ENCODE measurements at regions not wholly inside any gene's neighbourhood (a gene's known extent, or its start where the extent isn't known, plus 50 kb on each side); places are given as distances from the start of the nearest gene placed in this dataset.

DNA sequence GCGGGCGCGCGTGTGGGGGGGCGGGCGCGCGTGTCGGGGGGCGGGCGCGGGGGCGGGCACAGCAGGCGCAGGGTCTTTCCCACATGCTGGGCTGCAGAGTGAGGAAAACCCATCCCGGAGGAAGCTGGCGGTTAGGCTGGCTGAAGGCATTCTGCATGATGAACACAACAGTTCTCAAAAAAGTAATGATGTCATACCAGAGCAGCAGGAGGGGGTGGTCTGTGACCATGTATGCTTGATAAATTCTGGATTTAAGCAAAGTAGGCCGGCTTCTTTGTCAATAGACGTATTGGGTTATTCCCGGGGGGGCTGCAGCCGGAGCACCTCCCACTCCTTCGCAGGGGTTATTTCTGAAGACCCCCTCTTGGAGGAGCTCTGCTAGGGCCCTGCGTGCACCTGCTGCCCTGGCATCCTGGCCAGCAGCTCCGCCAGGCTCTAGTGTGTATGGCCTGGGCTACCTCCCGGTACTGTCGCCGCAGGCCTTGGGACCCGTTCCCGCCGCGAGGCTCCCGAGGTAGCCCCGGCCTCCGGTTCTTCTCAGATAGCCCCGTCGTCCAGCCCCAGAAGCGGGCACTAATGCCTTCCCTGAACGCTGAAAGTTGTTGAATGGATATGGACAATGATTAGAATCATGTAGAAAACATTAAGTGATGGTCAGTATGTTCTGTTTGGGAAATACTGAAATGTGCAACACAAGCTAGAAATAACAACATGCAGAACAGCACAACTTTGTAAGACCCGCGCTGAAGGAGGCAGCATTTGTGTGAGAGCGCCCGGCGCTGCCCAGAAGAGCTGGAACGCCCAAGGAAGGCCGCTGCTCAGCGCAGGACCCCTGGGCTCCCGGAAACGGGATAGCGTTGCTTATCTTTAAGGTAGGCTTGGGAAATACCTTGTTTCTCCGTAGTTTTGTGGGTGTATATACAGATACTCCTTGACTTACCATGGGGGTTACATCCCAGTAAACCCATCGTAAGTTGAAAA, 101.4 kb upstream of the RAB6C start:
- Histone ChIP-seq H3K9me3 (ENCODE audit: low read depth) (no peaks in the 10 kb centered on the region), H2AFZ (peak overlapping the region; percentile 35), H3K4me1 (ENCODE audit: insufficient read depth) (peaks cover 7% of the 10 kb centered on the region), H3K9me2 (replicated peaks; ENCODE audit: insufficient read depth) (no peaks in the 10 kb centered on the region), H3K79me2 (no peaks in the 10 kb centered on the region), H3K36me3 (replicated peaks; ENCODE audit: insufficient read depth, low read depth) (no peaks in the 10 kb centered on the region), H3K4me3 (peak overlapping the region; percentile 1), H4K20me1 (ENCODE audit: insufficient read depth, poor library complexity, severe bottlenecking) (no peaks in the 10 kb centered on the region), H3K4me2 (peak overlapping the region; percentile 72), H3K27me3 (no peaks in the 10 kb centered on the region), H3K27ac (no peak overlapping the region)
- peak; percentile 22 for DNase-seq (ENCODE audit: low spot score)
- 50% methylated on average over 39 of the region's 50 CpGs for whole genome bisulfite sequencing (ENCODE audit: low lambda C conversion rate, missing lambda C conversion rate)
- TF ChIP-seq, protein P1, sequence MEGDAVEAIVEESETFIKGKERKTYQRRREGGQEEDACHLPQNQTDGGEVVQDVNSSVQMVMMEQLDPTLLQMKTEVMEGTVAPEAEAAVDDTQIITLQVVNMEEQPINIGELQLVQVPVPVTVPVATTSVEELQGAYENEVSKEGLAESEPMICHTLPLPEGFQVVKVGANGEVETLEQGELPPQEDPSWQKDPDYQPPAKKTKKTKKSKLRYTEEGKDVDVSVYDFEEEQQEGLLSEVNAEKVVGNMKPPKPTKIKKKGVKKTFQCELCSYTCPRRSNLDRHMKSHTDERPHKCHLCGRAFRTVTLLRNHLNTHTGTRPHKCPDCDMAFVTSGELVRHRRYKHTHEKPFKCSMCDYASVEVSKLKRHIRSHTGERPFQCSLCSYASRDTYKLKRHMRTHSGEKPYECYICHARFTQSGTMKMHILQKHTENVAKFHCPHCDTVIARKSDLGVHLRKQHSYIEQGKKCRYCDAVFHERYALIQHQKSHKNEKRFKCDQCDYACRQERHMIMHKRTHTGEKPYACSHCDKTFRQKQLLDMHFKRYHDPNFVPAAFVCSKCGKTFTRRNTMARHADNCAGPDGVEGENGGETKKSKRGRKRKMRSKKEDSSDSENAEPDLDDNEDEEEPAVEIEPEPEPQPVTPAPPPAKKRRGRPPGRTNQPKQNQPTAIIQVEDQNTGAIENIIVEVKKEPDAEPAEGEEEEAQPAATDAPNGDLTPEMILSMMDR (IDR thresholded peaks at IDR 0.05; ENCODE audit: poor library complexity) = no peak
- TF ChIP-seq EZH2 (IDR thresholded peaks at IDR 0.05; ENCODE audit: borderline replicate concordance) (no peak), EZH2phosphoT487 (IDR thresholded peaks at IDR 0.05; ENCODE audit: low read depth, severe bottlenecking, unreplicated experiment) (no peak)

DNA sequence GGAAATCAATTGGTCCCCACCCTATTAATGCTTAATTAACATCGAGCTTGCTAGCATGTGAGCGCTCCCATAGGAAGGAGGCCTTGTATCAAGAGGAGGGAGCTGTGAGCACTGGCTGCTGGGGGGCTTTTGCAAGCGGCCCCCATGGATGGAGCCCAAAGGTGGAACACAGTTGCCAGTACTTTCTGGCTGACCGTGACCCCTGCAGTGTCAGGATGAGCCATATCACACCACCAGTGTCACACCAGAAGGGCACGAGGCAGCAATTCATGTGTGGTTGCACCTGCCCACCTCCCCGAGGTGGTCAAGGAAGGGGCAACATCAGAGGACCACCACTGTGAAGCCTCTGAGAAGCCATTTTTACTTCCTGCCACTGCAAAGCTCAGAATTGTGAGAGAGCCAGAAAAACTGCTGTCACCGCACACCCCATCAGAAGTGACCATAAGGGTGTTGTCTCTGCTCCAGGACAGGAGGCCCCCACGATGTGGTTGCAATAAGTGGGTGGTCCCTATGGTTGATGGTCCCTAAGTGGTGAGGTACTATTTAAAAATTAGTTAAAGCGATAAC, 99.8 kb upstream of the RAB6C start:
- Histone ChIP-seq H4K20me1 (ENCODE audit: insufficient read depth, poor library complexity, severe bottlenecking) (no peaks in the 10 kb centered on the region), H3K4me3 (no peak overlapping the region), H3K27me3 (no peaks in the 10 kb centered on the region), H3K27ac (no peak overlapping the region), H3K9me3 (ENCODE audit: low read depth) (no peaks in the 10 kb centered on the region), H3K9me2 (replicated peaks; ENCODE audit: insufficient read depth) (no peaks in the 10 kb centered on the region), H3K4me1 (ENCODE audit: insufficient read depth) (peaks cover 7% of the 10 kb centered on the region), H3K4me2 (no peak overlapping the region), H2AFZ (no peak overlapping the region), H3K36me3 (replicated peaks; ENCODE audit: insufficient read depth, low read depth) (no peaks in the 10 kb centered on the region), H3K79me2 (no peaks in the 10 kb centered on the region)
- TF ChIP-seq EZH2phosphoT487 (IDR thresholded peaks at IDR 0.05; ENCODE audit: low read depth, severe bottlenecking, unreplicated experiment) (no peak), EZH2 (IDR thresholded peaks at IDR 0.05; ENCODE audit: borderline replicate concordance) (no peak)
- TF ChIP-seq, protein P1 (IDR thresholded peaks at IDR 0.05; ENCODE audit: poor library complexity) = no peak
- DNase-seq (ENCODE audit: low spot score) = no peak
- WGBS (ENCODE audit: low lambda C conversion rate, missing lambda C conversion rate) = 88% methylated on average over 9 of the region's 9 CpGs

DNA sequence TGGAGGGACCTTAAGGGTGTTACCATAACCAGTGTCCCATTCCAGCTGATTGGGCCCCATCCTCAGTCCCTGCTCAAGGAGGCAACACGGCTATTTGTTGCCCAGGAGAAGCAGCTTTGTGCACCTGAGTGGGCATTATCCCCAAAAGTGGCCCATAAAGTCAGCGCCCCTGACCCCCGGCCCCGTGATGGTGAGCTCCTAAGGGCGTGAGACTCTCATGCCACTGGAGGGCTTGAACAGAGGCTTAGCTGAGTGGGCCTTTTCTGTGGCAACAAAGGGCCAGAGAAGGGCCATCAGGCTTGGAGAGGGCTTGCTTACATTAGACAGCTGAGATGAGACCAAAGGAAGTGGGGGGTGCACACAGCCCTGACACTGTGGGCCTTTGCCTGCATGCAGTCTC, 99.2 kb upstream of the RAB6C start:
- no peak overlapping the region for H3K4me3 ChIP-seq
- no peaks in the 10 kb centered on the region for H3K27me3 ChIP-seq
- H3K4me1 ChIP-seq (ENCODE audit: insufficient read depth) = peaks cover 7% of the 10 kb centered on the region
- DNase-seq (ENCODE audit: low spot score) = no peak
- 96% methylated on average over 5 of the region's 5 CpGs for WGBS (ENCODE audit: low lambda C conversion rate, missing lambda C conversion rate)
- no peaks in the 10 kb centered on the region for H3K79me2 ChIP-seq
- no peak overlapping the region for H2AFZ ChIP-seq
- H3K9me3 ChIP-seq (ENCODE audit: low read depth) = no peaks in the 10 kb centered on the region
- no peaks in the 10 kb centered on the region for H3K36me3 ChIP-seq (replicated peaks; ENCODE audit: insufficient read depth, low read depth)
- no peaks in the 10 kb centered on the region for H4K20me1 ChIP-seq (ENCODE audit: insufficient read depth, poor library complexity, severe bottlenecking)
- TF ChIP-seq, protein P1 (IDR thresholded peaks at IDR 0.05; ENCODE audit: poor library complexity) = no peak
- TF ChIP-seq EZH2phosphoT487 (IDR thresholded peaks at IDR 0.05; ENCODE audit: low read depth, severe bottlenecking, unreplicated experiment) = no peak
- TF ChIP-seq EZH2 (IDR thresholded peaks at IDR 0.05; ENCODE audit: borderline replicate concordance) = no peak
- no peaks in the 10 kb centered on the region for H3K9me2 ChIP-seq (replicated peaks; ENCODE audit: insufficient read depth)
- H3K27ac ChIP-seq = no peak overlapping the region
- no peak overlapping the region for H3K4me2 ChIP-seq
